H1 (cell line): ENCODE measurements at regions not wholly inside any gene's neighbourhood (a gene's known extent, or its start where the extent isn't known, plus 50 kb on each side); places are given as distances from the start of the nearest gene placed in this dataset.

Experiments
- CTCF ChIA-PET: fragments of 300-600 bp; sonication (Branson Sonifier 250); formaldehyde crosslinking; loops from one replicate; lab custom pipeline; 2021; ENCODE audit not compliant: partially characterized antibody; lab: Charles Lee
- POLR2A ChIA-PET: fragments of 300-600 bp; sonication (Branson Sonifier 250); formaldehyde crosslinking; loops from one replicate; lab custom pipeline; 2021; ENCODE audit warnings: inconsistent platforms; ENCODE audit not compliant: partially characterized antibody; lab: Charles Lee
- DNase-seq, 2 experiments: peaks; one replicate each; pipeline versions ENCODE4 v3.0.0 to v3.0.0-alpha.2; 2010 to 2022; ENCODE audit warnings: low spot score in 2 of 2, low read depth in 1 of 2, mixed read lengths in 1 of 2
- FAIRE-seq: peaks from 2 replicates; lab custom pipeline; 2011; peaks lifted over from hg19 to GRCh38; lab: Jason Lieb, UNC
- H2AFZ ChIP-seq: 2 replicates; pipeline ENCODE4 v1.8.1; 2012; ENCODE audit warnings: low read length, inconsistent platforms
- H2AK5ac ChIP-seq: 2 replicates; pipeline ENCODE4 v1.6.1; 2013; ENCODE audit warnings: low read depth, low read length
- H2BK120ac ChIP-seq: replicated peaks from 2 replicates; pipeline ENCODE3; 2013; ENCODE audit warnings: low read depth, low read length, inconsistent platforms
- H2BK12ac ChIP-seq: 2 replicates; pipeline ENCODE4 v1.6.1; 2013; ENCODE audit warnings: low read depth, low read length
- H2BK15ac ChIP-seq: 2 replicates; pipeline ENCODE4 v1.6.1; 2013; ENCODE audit warnings: low read length
- H2BK20ac ChIP-seq: 2 replicates; pipeline ENCODE4 v1.6.1; 2013; ENCODE audit warnings: low read length
- H2BK5ac ChIP-seq: 2 replicates; pipeline ENCODE4 v1.6.1; 2013; ENCODE audit warnings: low read depth, low read length
- H3K14ac ChIP-seq: 2 replicates; pipeline ENCODE4 v1.6.1; 2013; ENCODE audit warnings: inconsistent platforms; ENCODE audit not compliant: insufficient read length
- H3K18ac ChIP-seq: 2 replicates; pipeline ENCODE4 v1.6.1; 2013; ENCODE audit warnings: low read length; ENCODE audit errors: extremely low read depth
- H3K23ac ChIP-seq: 2 replicates; pipeline ENCODE4 v1.6.1; 2013; ENCODE audit warnings: inconsistent platforms; ENCODE audit not compliant: insufficient read length
- H3K23me2 ChIP-seq: 2 replicates; pipeline ENCODE4 v1.6.1; 2013; ENCODE audit warnings: low read depth, low read length
- H3K27ac ChIP-seq: 2 replicates; pipeline ENCODE4 v1.6.1; 2011; ENCODE audit warnings: low read depth, low read length, inconsistent platforms
- H3K27me3 ChIP-seq, 4 experiments: replicated peaks in 1 of 4; 1 replicate in 1 of 4; 2 replicates in 3 of 4; pipeline versions ENCODE4 v1.6.1 to v1.8.1; 2011 to 2013; ENCODE audit warnings: low read length in 3 of 4, mild to moderate bottlenecking in 3 of 4, inconsistent platforms in 2 of 4, mixed read lengths in 2 of 4, moderate library complexity in 1 of 4; ENCODE audit not compliant: control insufficient read depth in 3 of 4, insufficient read depth in 3 of 4; ENCODE audit errors: extremely low read depth in 1 of 4
- H3K36me3 ChIP-seq, 4 experiments: 2 replicates each; pipeline versions ENCODE4 v1.6.1 to v1.8.1; 2011 to 2013; ENCODE audit warnings: mild to moderate bottlenecking in 4 of 4, low read length in 3 of 4, moderate library complexity in 2 of 4, control low read depth in 1 of 4, inconsistent platforms in 1 of 4; ENCODE audit not compliant: insufficient read depth in 4 of 4, control insufficient read depth in 2 of 4
- H3K4ac ChIP-seq: replicated peaks from 2 replicates; pipeline ENCODE3; 2013; ENCODE audit warnings: low read length, low read depth, mixed read lengths, inconsistent platforms; ENCODE audit not compliant: insufficient read length
- H3K4me1 ChIP-seq, 4 experiments: replicated peaks in 1 of 4; 1 replicate in 1 of 4; 2 replicates in 3 of 4; pipeline versions ENCODE4 v1.6.1 to v1.8.1; 2011 to 2013; ENCODE audit warnings: low read length in 3 of 4, inconsistent platforms in 2 of 4, mixed read lengths in 1 of 4; ENCODE audit not compliant: insufficient read depth in 4 of 4, control insufficient read depth in 3 of 4
- H3K4me2 ChIP-seq, 2 experiments: 2 replicates each; pipeline versions ENCODE4 v1.6.1 to v1.8.1; 2011 to 2013; ENCODE audit warnings: low read depth in 2 of 2, low read length in 2 of 2, control low read depth in 1 of 2, inconsistent platforms in 1 of 2, mild to moderate bottlenecking in 1 of 2; ENCODE audit not compliant: insufficient read depth in 1 of 2
- H3K4me3 ChIP-seq, 4 experiments: fragments of 200-600, 300-600 bp in 1 of 4; sonication (generic), shearing (Covaris generic), sonication (Bioruptor Twin) in 1 of 4; 2 replicates each; pipeline versions ENCODE4 v1.5.1 to v1.8.1; 2011 to 2016; ENCODE audit warnings: low read length in 4 of 4, low read depth in 3 of 4, control low read depth in 2 of 4, inconsistent platforms in 2 of 4, mild to moderate bottlenecking in 2 of 4, mixed read lengths in 1 of 4, moderate library complexity in 1 of 4; ENCODE audit not compliant: insufficient read depth in 2 of 4; ENCODE audit errors: extremely low read depth in 1 of 4
- H3K56ac ChIP-seq: replicated peaks from 2 replicates; pipeline ENCODE3; 2013; ENCODE audit warnings: low read depth, mild to moderate bottlenecking, mixed read lengths, low read length, inconsistent platforms; ENCODE audit not compliant: insufficient read length
- H3K79me1 ChIP-seq: 2 replicates; pipeline ENCODE4 v1.6.1; 2013; ENCODE audit warnings: low read depth, low read length, control low read depth
- H3K79me2 ChIP-seq, 2 experiments: 2 replicates each; pipeline versions ENCODE4 v1.6.1 to v1.8.1; 2012 to 2013; ENCODE audit warnings: low read length in 2 of 2, mild to moderate bottlenecking in 2 of 2, inconsistent platforms in 1 of 2; ENCODE audit not compliant: insufficient read depth in 2 of 2, control insufficient read depth in 1 of 2
- H3K9ac ChIP-seq, 4 experiments: replicated peaks in 1 of 4; 1 replicate in 1 of 4; 2 replicates in 3 of 4; pipeline versions ENCODE4 v1.6.1 to v1.8.1; 2011 to 2013; ENCODE audit warnings: low read depth in 3 of 4, low read length in 3 of 4, control low read depth in 2 of 4, mild to moderate bottlenecking in 2 of 4, moderate library complexity in 2 of 4, inconsistent platforms in 1 of 4; ENCODE audit errors: extremely low read depth in 1 of 4
- H3K9me3 ChIP-seq, 2 experiments: 2 replicates each; pipeline versions ENCODE4 v1.6.1 to v1.8.1; 2012 to 2013; ENCODE audit warnings: mild to moderate bottlenecking in 2 of 2, moderate library complexity in 2 of 2, control low read depth in 1 of 2, inconsistent platforms in 1 of 2, low read depth in 1 of 2, low read length in 1 of 2, mixed read lengths in 1 of 2; ENCODE audit not compliant: insufficient read depth in 2 of 2
- H4K20me1 ChIP-seq, 2 experiments: replicated peaks in 1 of 2; 2 replicates each; pipeline versions ENCODE3 to v1.8.1; 2011 to 2013; ENCODE audit warnings: inconsistent platforms in 2 of 2, low read length in 2 of 2, mild to moderate bottlenecking in 1 of 2; ENCODE audit not compliant: insufficient read depth in 2 of 2, control insufficient read depth in 1 of 2
- H4K5ac ChIP-seq: 2 replicates; pipeline ENCODE4 v1.6.1; 2013; ENCODE audit warnings: low read length, low read depth, mixed read lengths, inconsistent platforms; ENCODE audit not compliant: insufficient read length
- H4K8ac ChIP-seq: 2 replicates; pipeline ENCODE4 v1.8.0; 2013; ENCODE audit warnings: mild to moderate bottlenecking, moderate library complexity, low read length, inconsistent platforms; ENCODE audit not compliant: insufficient read depth; ENCODE audit errors: extremely low read depth
- H4K91ac ChIP-seq: replicated peaks from 2 replicates; pipeline ENCODE3; 2013; ENCODE audit warnings: low read length, mixed read lengths, inconsistent platforms; ENCODE audit not compliant: insufficient read length
- ASH2L ChIP-seq: fragments of 200-600, 300-600 bp; sonication (generic); IDR thresholded peaks from one replicate; pipeline ENCODE4 v1.7.1; 2017; ENCODE audit warnings: low read length
- EGR1 ChIP-seq: IDR thresholded peaks from 2 replicates; pipeline ENCODE4 v1.6.1; 2011; ENCODE audit warnings: low read depth, low read length, borderline replicate concordance
- EZH2 ChIP-seq: fragments of 200-600 bp; sonication (generic); IDR thresholded peaks from 2 replicates; pipeline ENCODE4 v1.7.1; 2012; ENCODE audit warnings: low read depth, mild to moderate bottlenecking, moderate library complexity, low read length, inconsistent platforms; ENCODE audit not compliant: severe bottlenecking
- PHF8 ChIP-seq: fragments of 200-600 bp; sonication (generic); conservative IDR thresholded peaks from 2 replicates; pipeline ENCODE4 v1.7.1; 2012; ENCODE audit warnings: low read depth, mild to moderate bottlenecking, inconsistent platforms, low read length, moderate library complexity
- TAF1 ChIP-seq: IDR thresholded peaks from 2 replicates; pipeline ENCODE4 v1.6.1; 2011; ENCODE audit warnings: mild to moderate bottlenecking, low read depth, low read length
- WGBS, 2 experiments: shearing (Covaris generic) in 1 of 2; methylation state at CpG; one replicate each; pipeline versions ENCODE4 v1.1.6 to v1.1.7; 2013 to 2015; ENCODE audit warnings: low lambda C conversion rate in 2 of 2, mixed read lengths in 2 of 2, inconsistent platforms in 1 of 2, low coverage in 1 of 2, missing lambda C conversion rate in 1 of 2; ENCODE audit not compliant: insufficient replicate concordance in 2 of 2, insufficient coverage in 1 of 2, insufficient read length in 1 of 2; ENCODE audit errors: extremely low coverage in 1 of 2, missing lambda C conversion rate in 1 of 2; 5-methylcytosine and 5-hydroxymethylcytosine counted together
- TF ChIP-seq, protein P1 (sequence below): IDR thresholded peaks from 2 replicates; pipeline ENCODE4 v1.6.1; 2011; ENCODE audit warnings: low read depth, mild to moderate bottlenecking, low read length; ENCODE audit not compliant: insufficient read depth

DNA sequence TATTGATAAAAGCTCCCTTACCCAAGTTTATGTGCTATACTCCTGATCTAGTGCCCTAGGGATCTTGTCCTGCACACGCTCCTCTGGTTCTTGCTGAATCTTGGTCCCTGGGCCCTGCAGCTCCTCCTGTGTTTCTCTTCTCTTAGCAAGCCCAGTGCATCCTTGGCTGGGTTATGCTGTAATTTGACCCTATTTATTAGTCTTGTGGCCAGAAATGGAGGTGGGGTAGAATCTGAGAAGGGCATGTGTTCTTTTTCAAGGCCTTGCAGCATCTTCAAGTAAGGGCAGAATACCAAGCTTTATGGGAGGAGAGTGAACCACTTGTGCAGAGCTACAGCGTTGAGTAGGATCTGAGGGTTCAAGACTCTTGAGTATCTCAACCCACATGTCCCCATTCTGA is 366.8 kb downstream of the FAM170A start:
- Histone ChIP-seq H2BK20ac (no peak overlapping the region), H3K9me3 (no peaks in the 10 kb centered on the region), H4K5ac (no peak overlapping the region), H4K91ac (no peak overlapping the region), H3K36me3 (no peaks in the 10 kb centered on the region), H3K23me2 (no peaks in the 10 kb centered on the region), H2BK120ac (no peak overlapping the region), H3K9ac (no peak overlapping the region), H3K18ac (no peak overlapping the region), H2AK5ac (no peak overlapping the region), H3K27me3 (no peaks in the 10 kb centered on the region), H3K79me2 (no peaks in the 10 kb centered on the region), H2BK15ac (no peak overlapping the region), H3K56ac (no peak overlapping the region), H3K4me2 (no peak overlapping the region), H3K4ac (no peak overlapping the region), H4K20me1 (no peaks in the 10 kb centered on the region), H2AFZ (no peak overlapping the region), H3K79me1 (no peaks in the 10 kb centered on the region), H3K4me3 (no peak overlapping the region), H3K23ac (no peak overlapping the region), H2BK12ac (no peak overlapping the region), H3K27ac (no peak overlapping the region), H2BK5ac (no peak overlapping the region), H3K14ac (no peak overlapping the region), H4K8ac (no peak overlapping the region), H3K4me1 (no peaks in the 10 kb centered on the region)
- ChIA-PET CTCF (no interaction called here), POLR2A (no interaction called here)
- no peak for DNase-seq
- TF ChIP-seq TAF1: no peak
- TF ChIP-seq EGR1: no peak
- no peak for TF ChIP-seq ASH2L
- TF ChIP-seq PHF8: no peak
- TF ChIP-seq EZH2: no peak
- TF ChIP-seq, protein P1, sequence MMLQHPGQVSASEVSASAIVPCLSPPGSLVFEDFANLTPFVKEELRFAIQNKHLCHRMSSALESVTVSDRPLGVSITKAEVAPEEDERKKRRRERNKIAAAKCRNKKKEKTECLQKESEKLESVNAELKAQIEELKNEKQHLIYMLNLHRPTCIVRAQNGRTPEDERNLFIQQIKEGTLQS: no peak
- FAIRE-seq: no peak
- 91% methylated on average over 2 of the region's 2 CpGs; no CpG with 5 or more reads in 1 of the 2 experiments for WGBS, 2 experiments
